Gastrocnemius medialis (tissue), 4 donors: ENCODE measurements at regions not wholly inside any gene's neighbourhood (a gene's known extent, or its start where the extent isn't known, plus 50 kb on each side); places are given as distances from the start of the nearest gene placed in this dataset.

Experiments
- POLR2A ChIP-seq, 2 donors: fragments of 450-650 bp; IDR thresholded peaks; one replicate each; pipeline ENCODE4 v1.6.1; 2017; ENCODE audit warnings: antibody characterized with exemption in 2 of 2, mild to moderate bottlenecking in 2 of 2, moderate library complexity in 2 of 2
- TF ChIP-seq, protein P1 (sequence below), 5 experiments: fragments of 450-650 bp in 3 of 5; fragments of 200-600 bp in 2 of 5; sonication (generic) in 2 of 5; IDR thresholded peaks in 4 of 5; conservative IDR thresholded peaks in 1 of 5; 1 replicate in 4 of 5; 2 replicates in 1 of 5; pipeline ENCODE4 v1.5.1; 2016 to 2019; ENCODE audit warnings: antibody characterized with exemption in 5 of 5, mild to moderate bottlenecking in 3 of 5, moderate library complexity in 3 of 5

DNA sequence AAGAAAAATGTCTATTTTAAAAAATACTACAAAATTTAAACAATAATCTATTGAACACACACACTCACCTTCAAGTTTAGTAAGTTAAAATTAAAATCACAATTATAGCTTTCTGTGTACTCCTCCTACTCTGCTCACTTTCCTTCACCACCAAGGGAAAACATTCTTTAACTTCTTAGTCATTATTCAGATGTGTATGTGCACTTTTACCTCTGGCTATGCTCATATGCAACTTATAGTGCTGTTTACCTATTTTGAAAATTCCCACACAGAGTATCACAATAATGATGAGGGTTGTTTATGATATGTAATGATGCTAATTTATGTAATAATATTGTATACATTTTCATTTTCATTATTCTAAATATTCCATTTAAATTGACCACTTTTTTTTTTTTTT is 661.4 kb downstream of the MRPL39 start:
- TF ChIP-seq, protein P1, sequence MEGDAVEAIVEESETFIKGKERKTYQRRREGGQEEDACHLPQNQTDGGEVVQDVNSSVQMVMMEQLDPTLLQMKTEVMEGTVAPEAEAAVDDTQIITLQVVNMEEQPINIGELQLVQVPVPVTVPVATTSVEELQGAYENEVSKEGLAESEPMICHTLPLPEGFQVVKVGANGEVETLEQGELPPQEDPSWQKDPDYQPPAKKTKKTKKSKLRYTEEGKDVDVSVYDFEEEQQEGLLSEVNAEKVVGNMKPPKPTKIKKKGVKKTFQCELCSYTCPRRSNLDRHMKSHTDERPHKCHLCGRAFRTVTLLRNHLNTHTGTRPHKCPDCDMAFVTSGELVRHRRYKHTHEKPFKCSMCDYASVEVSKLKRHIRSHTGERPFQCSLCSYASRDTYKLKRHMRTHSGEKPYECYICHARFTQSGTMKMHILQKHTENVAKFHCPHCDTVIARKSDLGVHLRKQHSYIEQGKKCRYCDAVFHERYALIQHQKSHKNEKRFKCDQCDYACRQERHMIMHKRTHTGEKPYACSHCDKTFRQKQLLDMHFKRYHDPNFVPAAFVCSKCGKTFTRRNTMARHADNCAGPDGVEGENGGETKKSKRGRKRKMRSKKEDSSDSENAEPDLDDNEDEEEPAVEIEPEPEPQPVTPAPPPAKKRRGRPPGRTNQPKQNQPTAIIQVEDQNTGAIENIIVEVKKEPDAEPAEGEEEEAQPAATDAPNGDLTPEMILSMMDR (IDR thresholded peaks at IDR 0.05 in 4 of 5, conservative IDR thresholded peaks at IDR 0.05 in 1 of 5) = no peak
- TF ChIP-seq POLR2A (IDR thresholded peaks at IDR 0.05) = no peak
